ENCODE measurements at regions not wholly inside any gene's neighbourhood (a gene's known extent, or its start where the extent isn't known, plus 50 kb on each side); places are given as distances from the start of the nearest gene placed in this dataset.

DNA sequence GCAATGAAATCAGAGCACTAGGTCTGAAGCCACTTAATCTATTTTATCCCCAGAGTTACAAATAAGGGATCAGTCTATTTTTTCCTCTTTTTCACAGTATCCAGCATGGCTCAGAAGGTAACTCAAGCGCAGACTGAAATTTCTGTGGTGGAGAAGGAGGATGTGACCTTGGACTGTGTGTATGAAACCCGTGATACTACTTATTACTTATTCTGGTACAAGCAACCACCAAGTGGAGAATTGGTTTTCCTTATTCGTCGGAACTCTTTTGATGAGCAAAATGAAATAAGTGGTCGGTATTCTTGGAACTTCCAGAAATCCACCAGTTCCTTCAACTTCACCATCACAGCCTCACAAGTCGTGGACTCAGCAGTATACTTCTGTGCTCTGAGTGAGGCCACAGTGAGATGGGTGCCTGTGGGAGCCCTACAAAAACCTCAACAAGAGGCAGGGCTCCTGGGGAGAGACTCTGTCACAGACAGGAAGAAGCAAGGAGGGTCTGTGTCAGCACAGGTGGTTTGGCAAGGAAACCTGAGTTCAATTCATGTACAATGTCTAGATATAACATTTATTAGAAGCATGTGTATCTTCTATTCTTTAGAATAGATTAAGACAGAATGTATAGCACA, 334.3 kb upstream of the OR4E1 start:
- no peak overlapping the region for H3K4me3 ChIP-seq
- POLR2A ChIA-PET, result no interaction called here
- H3K36me3 ChIP-seq (ENCODE audit: control insufficient read depth in 2 of 2, insufficient read depth in 2 of 2, low read length in 1 of 2), result no peaks in the 10 kb centered on the region
- DNase-seq (ENCODE audit: low read depth, low spot score), result no peak
- H3K27ac ChIP-seq (ENCODE audit: control insufficient read depth, insufficient read depth), result no peak overlapping the region
- no peaks in the 10 kb centered on the region for H3K9me3 ChIP-seq (replicated peaks; ENCODE audit: control insufficient read depth, insufficient read depth, low read length)
- no peak overlapping the region for H3K4me2 ChIP-seq (ENCODE audit: control insufficient read depth, insufficient read depth)
- H3K9ac ChIP-seq (ENCODE audit: control insufficient read depth, insufficient read depth, low read length), result no peak overlapping the region
- SMC1A ChIA-PET (ENCODE audit: uncharacterized antibody, unreplicated experiment), result no interaction called here
- RAD21 ChIA-PET (ENCODE audit: unreplicated experiment), result no interaction called here
- H3K27me3 ChIP-seq (replicated peaks in 1 of 2; ENCODE audit: control insufficient read depth in 2 of 2, insufficient read depth in 2 of 2, low read length in 1 of 2), result no peaks in the 10 kb centered on the region
- H3K79me2 ChIP-seq (ENCODE audit: control insufficient read depth, insufficient read depth, low read length), result no peaks in the 10 kb centered on the region
- FAIRE-seq, result no peak
- no TSS peak for BruUV-seq (replicated peaks)
- 53% methylated on average over 6 of the region's 6 CpGs for WGBS (ENCODE audit: insufficient coverage, insufficient replicate concordance, low lambda C conversion rate, missing lambda C conversion rate)
- no peak for ATAC-seq
- TF ChIP-seq MYC (IDR thresholded peaks at IDR 0.05; ENCODE audit: insufficient read depth, insufficient read length, insufficient replicate concordance, low read length, severe bottlenecking) (no peak), SIN3A (IDR thresholded peaks at IDR 0.05; ENCODE audit: low read depth, low read length) (no peak)
- TF ChIP-seq, protein P1, sequence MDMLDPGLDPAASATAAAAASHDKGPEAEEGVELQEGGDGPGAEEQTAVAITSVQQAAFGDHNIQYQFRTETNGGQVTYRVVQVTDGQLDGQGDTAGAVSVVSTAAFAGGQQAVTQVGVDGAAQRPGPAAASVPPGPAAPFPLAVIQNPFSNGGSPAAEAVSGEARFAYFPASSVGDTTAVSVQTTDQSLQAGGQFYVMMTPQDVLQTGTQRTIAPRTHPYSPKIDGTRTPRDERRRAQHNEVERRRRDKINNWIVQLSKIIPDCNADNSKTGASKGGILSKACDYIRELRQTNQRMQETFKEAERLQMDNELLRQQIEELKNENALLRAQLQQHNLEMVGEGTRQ (IDR thresholded peaks at IDR 0.05; ENCODE audit: borderline replicate concordance, low read depth, low read length), result no peak
- in situ Hi-C loops (cut with MboI) (no loop called here), intact Hi-C loops (cut with micrococcal nuclease; ENCODE audit: unreplicated experiment) (no loop called here)
- H3K4me1 ChIP-seq (ENCODE audit: control insufficient read depth, insufficient read depth, low read length), result no peaks in the 10 kb centered on the region
- CTCF ChIA-PET, result no interaction called here
- H4K20me1 ChIP-seq (ENCODE audit: control insufficient read depth, insufficient read depth), result no peaks in the 10 kb centered on the region
- no peak overlapping the region for H2AFZ ChIP-seq (ENCODE audit: control insufficient read depth, low read depth, low read length)

DNA sequence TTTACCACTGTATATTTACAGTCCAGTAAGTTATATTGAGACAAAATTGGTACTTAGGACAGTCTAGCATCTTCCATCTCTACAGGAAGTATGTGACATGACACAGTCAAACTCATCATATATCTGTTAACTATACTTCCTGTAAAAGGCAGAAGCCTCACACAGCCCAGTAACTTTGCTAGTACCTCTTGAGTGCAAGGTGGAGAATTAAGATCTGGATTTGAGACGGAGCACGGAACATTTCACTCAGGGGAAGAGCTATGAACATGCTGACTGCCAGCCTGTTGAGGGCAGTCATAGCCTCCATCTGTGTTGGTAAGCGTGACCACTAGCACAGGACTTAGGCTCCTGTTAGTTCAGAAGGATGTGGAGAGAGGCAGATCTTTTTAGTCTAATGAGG, 333.7 kb upstream of the OR4E1 start:
- ChIA-PET SMC1A (ENCODE audit: uncharacterized antibody, unreplicated experiment) (no interaction called here), POLR2A (no interaction called here), RAD21 (ENCODE audit: unreplicated experiment) (no interaction called here), CTCF (no interaction called here)
- Histone ChIP-seq H3K4me1 (ENCODE audit: control insufficient read depth, insufficient read depth, low read length) (no peaks in the 10 kb centered on the region), H3K27me3 (replicated peaks in 1 of 2; ENCODE audit: control insufficient read depth in 2 of 2, insufficient read depth in 2 of 2, low read length in 1 of 2) (no peaks in the 10 kb centered on the region), H3K9ac (ENCODE audit: control insufficient read depth, insufficient read depth, low read length) (no peak overlapping the region), H2AFZ (ENCODE audit: control insufficient read depth, low read depth, low read length) (no peak overlapping the region), H4K20me1 (ENCODE audit: control insufficient read depth, insufficient read depth) (no peaks in the 10 kb centered on the region), H3K79me2 (ENCODE audit: control insufficient read depth, insufficient read depth, low read length) (no peaks in the 10 kb centered on the region), H3K4me3 (no peak overlapping the region), H3K27ac (ENCODE audit: control insufficient read depth, insufficient read depth) (no peak overlapping the region), H3K4me2 (ENCODE audit: control insufficient read depth, insufficient read depth) (no peak overlapping the region), H3K9me3 (replicated peaks; ENCODE audit: control insufficient read depth, insufficient read depth, low read length) (no peaks in the 10 kb centered on the region), H3K36me3 (ENCODE audit: control insufficient read depth in 2 of 2, insufficient read depth in 2 of 2, low read length in 1 of 2) (no peaks in the 10 kb centered on the region)
- ATAC-seq, result no peak
- WGBS (ENCODE audit: insufficient coverage, insufficient replicate concordance, low lambda C conversion rate, missing lambda C conversion rate), result 92% methylated on average over 3 of the region's 3 CpGs
- no peak for FAIRE-seq
- in situ Hi-C loops (cut with MboI), result no loop called here
- BruUV-seq (replicated peaks), result no TSS peak
- intact Hi-C loops (cut with micrococcal nuclease; ENCODE audit: unreplicated experiment), result no loop called here
- TF ChIP-seq TCF7 (IDR thresholded peaks at IDR 0.05; ENCODE audit: borderline replicate concordance) (no peak), PAX5 (IDR thresholded peaks at IDR 0.05; ENCODE audit: borderline replicate concordance, low read depth, low read length) (no peak), CHD4 (IDR thresholded peaks at IDR 0.05) (no peak), SRF (IDR thresholded peaks at IDR 0.05; ENCODE audit: low read depth in 2 of 2, low read length in 2 of 2) (no peak), RAD21 (IDR thresholded peaks at IDR 0.05; ENCODE audit: insufficient read depth, low read depth, low read length) (no peak), SUZ12 (IDR thresholded peaks at IDR 0.05; ENCODE audit: unreplicated experiment) (no peak), EED (IDR thresholded peaks at IDR 0.05; ENCODE audit: low read depth) (no peak), STAT1 (conservative IDR thresholded peaks at IDR 0.05) (no peak), CREB1 (IDR thresholded peaks at IDR 0.05; ENCODE audit: low read depth) (no peak), TAF1 (IDR thresholded peaks at IDR 0.05; ENCODE audit: borderline replicate concordance, low read depth, low read length) (no peak), SPI1 (IDR thresholded peaks at IDR 0.05; ENCODE audit: borderline replicate concordance, insufficient read depth, low read depth, low read length) (no peak), YBX1 (IDR thresholded peaks at IDR 0.05) (no peak)
- TF ChIP-seq, protein P2, sequence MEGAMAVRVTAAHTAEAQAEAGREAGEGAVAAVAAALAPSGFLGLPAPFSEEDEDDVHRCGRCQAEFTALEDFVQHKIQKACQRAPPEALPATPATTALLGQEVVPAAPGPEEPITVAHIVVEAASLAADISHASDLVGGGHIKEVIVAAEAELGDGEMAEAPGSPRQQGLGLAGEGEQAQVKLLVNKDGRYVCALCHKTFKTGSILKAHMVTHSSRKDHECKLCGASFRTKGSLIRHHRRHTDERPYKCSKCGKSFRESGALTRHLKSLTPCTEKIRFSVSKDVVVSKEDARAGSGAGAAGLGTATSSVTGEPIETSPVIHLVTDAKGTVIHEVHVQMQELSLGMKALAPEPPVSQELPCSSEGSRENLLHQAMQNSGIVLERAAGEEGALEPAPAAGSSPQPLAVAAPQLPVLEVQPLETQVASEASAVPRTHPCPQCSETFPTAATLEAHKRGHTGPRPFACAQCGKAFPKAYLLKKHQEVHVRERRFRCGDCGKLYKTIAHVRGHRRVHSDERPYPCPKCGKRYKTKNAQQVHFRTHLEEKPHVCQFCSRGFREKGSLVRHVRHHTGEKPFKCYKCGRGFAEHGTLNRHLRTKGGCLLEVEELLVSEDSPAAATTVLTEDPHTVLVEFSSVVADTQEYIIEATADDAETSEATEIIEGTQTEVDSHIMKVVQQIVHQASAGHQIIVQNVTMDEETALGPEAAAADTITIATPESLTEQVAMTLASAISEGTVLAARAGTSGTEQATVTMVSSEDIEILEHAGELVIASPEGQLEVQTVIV (IDR thresholded peaks at IDR 0.05; ENCODE audit: borderline replicate concordance, partially characterized antibody), result no peak
- DNase-seq (ENCODE audit: low read depth, low spot score), result no peak
